ENCODE measurements at regions not wholly inside any gene's neighbourhood (a gene's known extent, or its start where the extent isn't known, plus 50 kb on each side); places are given as distances from the start of the nearest gene placed in this dataset.

DNA sequence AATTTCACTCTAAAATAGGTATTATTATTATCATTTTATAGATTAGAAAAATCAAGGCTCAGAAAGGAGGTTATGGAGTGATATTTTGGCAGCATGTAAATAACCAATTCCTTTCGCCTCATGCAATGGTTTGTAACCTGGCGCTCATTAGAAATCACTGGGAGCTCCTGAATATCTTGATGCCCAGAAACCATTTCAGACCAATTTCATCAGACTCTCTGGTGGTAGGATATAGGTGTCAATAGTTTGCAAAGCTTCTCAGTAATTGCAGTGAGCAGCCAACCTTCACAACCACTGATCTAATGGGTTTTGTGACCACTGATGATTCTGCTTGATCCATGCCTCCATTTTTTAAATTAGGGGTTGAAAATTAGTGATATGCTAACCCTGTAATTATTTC, 57.8 kb upstream of the ZC3H12C start:
- no peak for DNase-seq

DNA sequence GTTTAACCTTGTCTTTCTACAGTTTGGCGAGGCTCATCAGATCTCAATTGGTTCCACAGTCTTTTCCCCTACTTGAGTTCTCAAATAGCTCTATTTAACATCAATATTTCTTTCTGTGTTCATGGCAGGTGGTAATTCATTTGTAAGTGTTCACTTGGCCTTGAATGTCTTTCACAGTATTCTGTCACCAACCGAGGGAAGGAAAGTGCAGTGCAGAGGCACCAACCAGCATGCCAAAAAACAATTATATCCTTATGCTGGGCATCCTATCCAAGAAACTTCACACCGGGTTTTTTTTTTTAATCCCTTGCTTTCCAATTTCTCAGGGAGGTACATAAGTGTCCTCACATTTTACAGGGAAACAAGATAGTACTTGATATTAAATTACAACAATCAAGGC, 55.0 kb upstream of the ZC3H12C start:
- no peak for DNase-seq
